ENCODE measurements at regions not wholly inside any gene's neighbourhood (a gene's known extent, or its start where the extent isn't known, plus 50 kb on each side); places are given as distances from the start of the nearest gene placed in this dataset.

GRCh38 chr17:14489986-14490385 is 189.1 kb downstream of the HS3ST3B1 start:
- DNase-seq, result no peak
- Mint-ChIP-seq H3K9me3 (no peaks in the 10 kb centered on the region), H3K4me1 (ENCODE audit: low read depth) (no peaks in the 10 kb centered on the region), H3K4me3 (no peak overlapping the region), H3K27ac (no peak overlapping the region), H3K27me3 (ENCODE audit: insufficient read depth) (peaks cover 2% of the 10 kb centered on the region), H3K36me3 (ENCODE audit: low read depth) (no peaks in the 10 kb centered on the region)
- TF ChIP-seq CTCF (IDR thresholded peaks at IDR 0.05), result no peak

- H3K36me3 Mint-ChIP-seq (ENCODE audit: low read depth), result no peaks in the 10 kb centered on the region
- H3K27ac Mint-ChIP-seq, result no peak overlapping the region
- no peak overlapping the region for H3K4me3 Mint-ChIP-seq
- no peak for TF ChIP-seq CTCF (IDR thresholded peaks at IDR 0.05)
- no peaks in the 10 kb centered on the region for H3K9me3 Mint-ChIP-seq
- DNase-seq, result no peak
- no peaks in the 10 kb centered on the region for H3K4me1 Mint-ChIP-seq (ENCODE audit: low read depth)
- H3K27me3 Mint-ChIP-seq (ENCODE audit: insufficient read depth), result peaks cover 2% of the 10 kb centered on the region; the same call in 1 of the 2 replicates
These were observed 188.2 kb downstream of the HS3ST3B1 start for GRCh38 chr17:14488958-14489550.

GRCh38 chr17:14487068-14487467 is 186.2 kb downstream of the HS3ST3B1 start:
- H3K9me3 Mint-ChIP-seq, result no peaks in the 10 kb centered on the region
- H3K36me3 Mint-ChIP-seq (ENCODE audit: low read depth), result no peaks in the 10 kb centered on the region
- DNase-seq, result no peak
- no peaks in the 10 kb centered on the region for H3K27me3 Mint-ChIP-seq (ENCODE audit: insufficient read depth)
- H3K4me1 Mint-ChIP-seq (ENCODE audit: low read depth), result no peaks in the 10 kb centered on the region
- no peak overlapping the region for H3K4me3 Mint-ChIP-seq
- no peak for TF ChIP-seq CTCF (IDR thresholded peaks at IDR 0.05)
- H3K27ac Mint-ChIP-seq, result no peak overlapping the region

- Mint-ChIP-seq H3K36me3 (ENCODE audit: low read depth) (no peaks in the 10 kb centered on the region), H3K27me3 (ENCODE audit: insufficient read depth) (peaks cover 4% of the 10 kb centered on the region), H3K27ac (no peak overlapping the region), H3K4me3 (no peak overlapping the region), H3K4me1 (ENCODE audit: low read depth) (no peaks in the 10 kb centered on the region), H3K9me3 (no peaks in the 10 kb centered on the region)
- no peak for TF ChIP-seq CTCF (IDR thresholded peaks at IDR 0.05)
- DNase-seq, result no peak
These were observed 181.8 kb downstream of the HS3ST3B1 start for GRCh38 chr17:14482715-14483114.

GRCh38 chr17:14481664-14482063 is 180.8 kb downstream of the HS3ST3B1 start:
- no peak for TF ChIP-seq CTCF (IDR thresholded peaks at IDR 0.05)
- Mint-ChIP-seq H3K27ac (no peak overlapping the region), H3K36me3 (ENCODE audit: low read depth) (no peaks in the 10 kb centered on the region), H3K4me3 (no peak overlapping the region), H3K27me3 (ENCODE audit: insufficient read depth) (peaks cover 4% of the 10 kb centered on the region), H3K9me3 (no peaks in the 10 kb centered on the region), H3K4me1 (ENCODE audit: low read depth) (no peaks in the 10 kb centered on the region)
- no peak for DNase-seq

GRCh38 chr17:14474591-14474990 is 173.7 kb downstream of the HS3ST3B1 start:
- no peak for TF ChIP-seq CTCF (IDR thresholded peaks at IDR 0.05)
- no peak for DNase-seq
- Mint-ChIP-seq H3K27me3 (ENCODE audit: insufficient read depth) (peaks cover 10% of the 10 kb centered on the region), H3K9me3 (no peaks in the 10 kb centered on the region), H3K36me3 (ENCODE audit: low read depth) (no peaks in the 10 kb centered on the region), H3K4me1 (ENCODE audit: low read depth) (peaks cover 8% of the 10 kb centered on the region), H3K27ac (no peak overlapping the region), H3K4me3 (no peak overlapping the region)
